CD4-positive, alpha-beta T cell treated with Interleukin-4 for 4 hours (primary cell): ENCODE measurements at regions not wholly inside any gene's neighbourhood (a gene's known extent, or its start where the extent isn't known, plus 50 kb on each side); places are given as distances from the start of the nearest gene placed in this dataset.
"Not testable (repeated sequence)": the region's sequence is repeated elsewhere in the genome, so short reads cannot be mapped to it uniquely, and the experiment has no call there.

Experiments
- DNase-seq: peaks from one replicate; pipeline ENCODE4 v3.0.0-alpha.2; 2020

DNA sequence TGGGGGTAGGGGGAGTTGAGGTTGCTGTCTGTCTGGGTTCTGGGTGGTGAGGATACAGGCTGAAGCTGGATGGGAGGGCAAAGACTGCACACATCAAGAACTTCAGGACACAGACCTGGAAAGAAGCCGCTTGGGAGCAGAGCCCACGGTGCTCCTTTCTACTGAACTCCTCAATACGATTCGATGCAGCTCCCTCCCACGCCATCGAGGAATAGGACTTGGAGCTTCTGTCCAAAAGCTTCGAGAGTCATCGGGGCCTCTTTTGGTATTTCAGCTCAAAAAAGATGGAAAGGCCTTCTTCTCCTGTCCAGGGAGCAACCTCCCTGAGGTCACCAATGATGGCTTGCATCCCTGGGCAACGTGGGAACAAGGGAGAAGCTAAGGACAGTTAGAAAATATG, 407.1 kb upstream of the MGMT start:
- DNase-seq = no peak

DNA sequence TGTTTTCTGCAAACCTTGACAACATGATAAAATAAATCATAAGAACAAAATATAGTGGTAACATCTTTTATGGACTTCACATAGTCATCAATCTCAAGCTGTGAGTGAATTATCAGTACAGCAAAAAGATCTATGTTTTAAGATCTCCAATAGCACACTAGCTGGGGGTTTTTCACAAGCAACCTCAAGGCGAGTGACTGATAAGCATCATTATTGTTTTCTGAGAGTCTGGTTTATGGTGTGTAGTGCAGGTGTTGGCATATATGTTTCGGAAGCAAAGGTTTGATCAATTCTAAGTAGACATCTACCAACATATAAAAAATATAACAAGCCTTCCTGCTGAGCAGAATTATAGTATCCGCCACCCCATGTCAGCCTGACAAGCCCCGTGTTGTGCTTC, 403.8 kb upstream of the MGMT start:
- DNase-seq = no peak

DNA sequence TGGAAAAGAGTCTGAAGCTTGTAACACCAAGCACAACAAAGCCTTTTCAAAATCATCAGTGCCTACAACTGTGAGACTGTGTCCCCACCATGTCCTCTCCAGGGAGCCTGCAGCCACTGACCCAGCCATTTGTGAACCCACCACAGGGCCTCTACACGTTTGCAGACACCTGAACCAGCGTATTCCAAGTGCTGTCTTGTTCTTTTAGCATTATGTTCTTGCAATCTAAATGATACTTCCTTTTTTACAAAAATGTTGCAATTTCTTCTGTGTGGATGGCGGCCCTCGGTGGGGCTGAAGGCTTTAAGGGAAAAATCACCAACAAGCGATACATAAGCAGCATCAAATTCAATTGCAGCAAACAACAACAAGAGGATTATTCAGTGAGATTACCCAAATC, 403.2 kb upstream of the MGMT start:
- no peak for DNase-seq

DNA sequence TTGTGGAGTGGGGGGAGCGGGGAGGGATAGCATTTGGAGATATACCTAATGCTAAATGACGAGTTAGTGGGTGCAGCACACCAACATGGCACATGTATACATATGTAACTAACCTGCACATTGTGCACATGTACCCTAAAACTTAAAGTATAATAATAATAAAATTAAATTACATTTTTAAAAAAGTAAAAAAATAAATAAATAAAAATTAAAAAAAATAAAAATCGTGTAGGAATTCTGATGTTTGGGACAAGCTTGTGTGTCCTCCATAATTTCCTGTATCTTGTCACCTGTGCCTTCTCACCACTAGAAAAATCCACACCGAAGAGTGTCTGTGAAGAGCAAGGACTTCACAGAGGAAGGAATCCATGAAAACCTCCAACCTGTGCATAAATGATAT, 400.5 kb upstream of the MGMT start:
- not testable (repeated sequence) for DNase-seq

DNA sequence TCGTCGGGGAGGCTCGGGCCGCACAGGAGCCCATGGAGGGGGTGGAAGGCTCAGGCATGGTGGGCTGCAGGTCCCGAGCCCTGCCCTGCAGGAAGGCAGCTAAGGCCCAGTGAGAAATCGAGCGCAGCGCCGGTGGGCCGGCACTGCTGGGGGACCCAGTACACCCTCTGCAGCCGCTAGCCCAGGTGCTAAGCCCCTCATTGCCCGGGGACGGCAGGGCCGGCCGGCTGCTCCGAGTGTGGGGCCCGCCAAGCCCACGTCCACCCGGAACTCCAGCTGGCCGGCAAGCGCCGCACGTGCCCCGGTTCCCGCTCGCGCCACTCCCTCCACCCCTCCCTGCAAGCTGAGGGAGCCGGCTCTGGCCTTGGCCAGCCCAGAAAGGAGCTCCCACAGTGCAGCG, 395.6 kb upstream of the MGMT start:
- not testable (repeated sequence) for DNase-seq

DNA sequence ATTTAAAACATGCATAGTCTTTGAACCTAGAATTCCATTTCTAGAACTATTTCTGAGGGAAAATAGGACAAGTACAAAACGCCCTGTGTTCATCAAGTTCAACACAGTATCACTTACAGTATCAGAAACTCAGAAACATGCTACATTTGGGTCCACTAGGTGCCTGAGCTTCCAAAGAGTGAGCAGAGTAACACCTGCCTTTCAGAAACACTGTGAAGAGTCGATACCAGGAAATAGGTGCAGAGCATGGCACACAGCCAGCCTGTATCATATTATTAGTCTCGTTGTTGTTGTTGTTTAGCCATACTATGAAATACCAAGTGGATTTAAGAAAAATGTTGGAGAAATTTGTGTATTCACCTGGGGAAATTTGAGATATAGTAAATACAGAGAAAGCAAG, 392.1 kb upstream of the MGMT start:
- DNase-seq = no peak

DNA sequence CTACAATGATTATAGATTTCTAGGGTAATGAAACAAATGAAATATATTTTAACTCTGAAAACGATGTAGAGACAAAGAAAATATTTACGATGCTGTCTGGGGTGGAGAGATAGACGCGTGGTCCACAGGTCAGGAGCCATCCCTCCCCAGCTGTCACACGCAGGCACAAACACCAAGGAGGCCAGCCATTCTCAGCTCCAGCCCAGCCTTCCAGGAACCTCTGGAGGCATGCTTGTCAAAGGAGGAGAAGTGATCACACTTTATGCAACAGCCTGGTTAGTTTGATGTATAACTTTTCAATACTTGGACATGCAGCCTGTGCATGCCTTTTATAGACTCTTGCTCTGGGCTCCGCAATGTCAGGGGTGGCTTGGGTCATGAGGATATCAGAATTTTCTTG, 391.5 kb upstream of the MGMT start:
- DNase-seq = no peak

DNA sequence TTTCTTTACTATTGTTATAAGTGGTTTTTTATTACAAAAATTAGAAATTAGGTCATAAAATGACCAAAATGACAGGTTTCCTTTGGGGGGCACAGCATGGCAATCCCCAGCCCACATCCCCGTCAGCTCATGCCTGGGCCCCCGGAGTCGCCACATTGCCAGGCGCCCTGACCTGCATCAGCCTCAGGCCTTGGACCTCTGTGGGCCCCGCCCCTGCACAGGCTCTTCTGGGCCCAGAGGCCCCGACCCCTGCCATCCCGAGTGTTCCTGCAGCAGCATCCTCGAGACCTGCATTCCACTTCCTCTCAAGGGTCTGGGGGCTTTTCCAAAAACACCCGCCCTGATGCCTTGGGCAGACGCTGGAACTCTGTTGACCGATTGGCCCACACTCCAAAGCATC, 391.1 kb upstream of the MGMT start:
- no peak for DNase-seq

DNA sequence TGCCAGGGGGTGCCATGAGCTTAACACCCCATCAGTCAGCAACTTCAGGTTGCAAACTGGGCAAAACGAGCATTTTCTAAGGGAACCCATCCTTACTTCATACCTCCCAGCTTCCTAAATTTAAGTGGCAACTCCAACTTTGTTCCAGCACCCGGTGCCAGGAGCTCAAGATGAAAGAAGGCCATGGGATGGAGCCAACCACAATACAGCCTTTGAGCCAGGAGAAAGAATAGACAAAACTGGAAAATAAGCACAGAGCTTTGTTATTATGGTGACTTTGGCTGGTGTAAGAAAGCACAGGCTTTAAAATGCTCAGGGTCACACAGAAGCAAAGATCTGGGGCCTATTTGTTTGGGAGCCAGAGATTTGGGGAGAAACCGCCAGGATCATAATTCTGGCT, 388.7 kb upstream of the MGMT start:
- DNase-seq = no peak

DNA sequence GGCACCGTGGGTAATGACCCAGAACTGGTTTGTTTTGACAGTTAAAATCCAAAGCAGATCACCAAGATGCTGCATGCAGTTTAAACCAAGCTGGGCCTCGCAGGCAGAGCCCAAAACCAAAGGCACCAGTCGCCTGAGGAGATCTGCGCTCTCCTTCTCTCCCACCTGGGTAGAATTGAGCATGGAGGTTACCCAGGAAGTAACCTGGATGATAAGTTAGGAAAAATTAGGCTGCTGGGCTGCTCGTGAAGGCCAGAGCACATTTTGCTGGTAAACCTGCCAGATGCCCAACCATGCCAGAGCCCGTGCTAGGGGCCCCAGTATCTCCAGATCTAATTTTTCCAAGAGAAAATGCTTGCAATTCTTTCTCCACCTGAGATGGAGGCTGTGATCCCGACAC, 388.3 kb upstream of the MGMT start:
- DNase-seq = no peak

DNA sequence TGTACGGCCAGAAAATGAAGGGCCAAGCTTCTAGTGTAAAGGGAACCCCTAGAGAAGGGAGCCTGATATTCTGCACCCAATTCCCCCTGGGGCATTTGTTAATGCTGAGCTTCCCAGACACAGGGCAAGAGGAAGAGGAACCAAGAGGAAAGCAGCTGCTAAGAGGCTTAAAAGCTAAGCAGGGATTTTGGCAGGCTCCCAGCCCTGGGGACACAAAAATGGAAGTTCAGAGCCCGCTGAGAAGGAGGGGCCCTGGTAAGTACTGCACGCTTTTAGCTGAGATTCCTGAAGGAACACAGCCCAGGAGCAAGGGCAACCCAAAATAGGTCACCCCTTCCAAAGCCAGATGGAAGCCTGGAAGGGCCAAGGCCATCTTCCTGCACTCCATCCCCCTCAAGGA, 387.3 kb upstream of the MGMT start:
- no peak for DNase-seq

DNA sequence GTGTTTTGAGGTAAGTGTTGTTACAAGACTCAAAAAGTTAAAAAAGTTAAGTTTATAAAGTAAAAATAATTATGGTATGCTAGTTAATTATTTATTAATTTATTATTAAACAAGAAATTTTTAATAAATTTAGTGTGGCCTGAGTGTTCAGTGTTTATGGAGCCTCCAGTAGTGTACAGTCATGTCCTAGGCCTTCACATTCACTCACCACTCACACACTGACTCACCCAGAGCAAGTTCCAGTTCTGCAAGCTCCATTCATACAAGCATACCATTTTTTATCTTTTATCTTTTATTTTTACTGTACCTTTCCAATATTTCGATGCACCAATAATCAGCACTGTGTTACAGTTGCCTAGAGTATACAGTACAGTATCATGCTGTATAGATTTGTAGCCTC, 381.2 kb upstream of the MGMT start:
- no peak for DNase-seq

DNA sequence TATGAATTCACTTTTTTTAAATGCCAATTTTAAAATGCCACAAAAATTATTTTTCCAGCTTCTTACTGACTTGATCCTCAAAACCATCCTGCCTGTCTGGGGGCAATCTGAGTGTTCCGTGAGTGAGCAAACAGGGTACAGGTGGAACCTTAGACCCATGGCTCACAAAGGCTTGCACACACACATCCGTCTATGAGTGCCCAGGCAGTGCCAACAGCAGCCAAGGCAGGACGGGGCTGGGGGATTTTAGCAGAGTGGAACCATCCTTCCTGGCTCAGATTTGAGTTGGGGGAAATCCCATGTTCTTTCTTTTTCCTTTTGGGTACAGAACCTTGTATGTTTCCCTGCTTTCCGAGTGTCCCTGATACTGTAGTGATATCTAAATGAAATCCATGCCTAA, 377.7 kb upstream of the MGMT start:
- no peak for DNase-seq

DNA sequence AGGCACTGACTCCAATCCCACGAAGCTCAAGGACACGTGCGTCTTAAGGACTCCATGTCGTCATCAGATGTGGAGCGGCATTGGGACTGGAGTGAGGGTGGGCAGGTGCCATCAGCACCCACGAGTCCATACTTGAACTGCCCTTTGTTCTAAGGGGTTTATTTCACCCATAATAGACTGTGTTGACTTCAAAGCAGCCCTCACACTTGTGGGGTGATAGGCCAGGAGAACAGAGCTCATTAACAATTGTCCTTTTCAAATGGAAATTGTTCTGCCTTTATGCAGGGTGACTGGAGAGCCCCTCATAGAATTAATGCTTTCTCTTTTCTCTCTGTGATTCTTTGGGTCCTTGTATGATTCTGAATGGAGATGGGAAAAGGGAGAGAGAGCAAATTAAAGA, 376.9 kb upstream of the MGMT start:
- no peak for DNase-seq

DNA sequence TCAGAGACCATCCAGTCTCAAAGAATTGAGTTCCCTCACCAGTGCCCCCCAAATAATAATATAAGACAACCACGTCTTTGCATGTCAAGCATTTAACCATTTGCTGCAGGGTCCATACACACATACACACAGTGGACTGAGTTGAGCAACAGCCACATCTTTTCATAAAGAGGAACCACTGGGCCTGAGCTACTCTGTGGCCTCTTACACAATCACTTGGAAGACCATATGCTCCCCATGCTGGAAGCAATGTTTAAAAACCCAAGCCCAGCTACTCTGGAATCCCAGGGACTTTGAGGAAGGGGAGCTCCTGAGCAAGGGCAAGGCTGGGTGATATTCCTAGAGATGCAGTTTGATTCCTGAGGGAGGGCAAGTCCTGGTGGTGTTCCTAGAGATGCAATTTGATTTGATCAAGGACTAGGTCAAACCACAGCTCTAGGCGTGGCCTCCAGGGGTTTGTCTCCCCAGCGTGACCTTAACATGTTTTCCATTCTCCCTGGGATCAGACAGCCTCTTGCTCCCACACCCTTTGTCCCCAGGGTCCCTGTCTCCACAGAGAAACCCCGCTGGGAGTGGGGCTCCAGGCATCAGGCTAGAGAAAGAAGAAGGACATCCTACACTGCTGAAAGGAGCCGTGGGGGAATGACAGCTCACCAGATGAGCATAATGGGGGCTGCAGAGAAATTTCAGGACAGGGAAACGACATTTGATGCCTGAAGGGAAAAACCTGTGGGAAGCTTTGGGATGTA, 376.2 kb upstream of the MGMT start:
- no peak for DNase-seq

DNA sequence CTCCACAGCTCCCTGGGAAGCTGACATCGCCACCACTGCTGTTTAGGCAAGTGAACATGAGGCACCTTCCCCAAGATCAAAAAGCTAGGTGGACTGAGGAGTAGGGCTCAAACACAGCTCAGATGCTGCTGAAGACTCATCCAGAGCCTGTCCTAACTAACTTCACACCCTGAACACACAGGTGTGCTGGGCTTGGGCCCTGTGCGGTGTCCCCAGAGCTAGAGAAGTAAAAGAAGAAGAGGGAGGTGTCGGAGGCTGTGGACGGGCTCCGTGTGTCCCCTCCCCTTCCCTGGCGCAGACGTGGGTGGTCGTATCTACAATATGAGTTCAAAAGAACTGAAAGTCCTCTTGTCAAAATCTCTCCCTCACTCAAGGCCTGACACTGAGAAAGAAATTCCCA, 373.4 kb upstream of the MGMT start:
- DNase-seq = no peak

DNA sequence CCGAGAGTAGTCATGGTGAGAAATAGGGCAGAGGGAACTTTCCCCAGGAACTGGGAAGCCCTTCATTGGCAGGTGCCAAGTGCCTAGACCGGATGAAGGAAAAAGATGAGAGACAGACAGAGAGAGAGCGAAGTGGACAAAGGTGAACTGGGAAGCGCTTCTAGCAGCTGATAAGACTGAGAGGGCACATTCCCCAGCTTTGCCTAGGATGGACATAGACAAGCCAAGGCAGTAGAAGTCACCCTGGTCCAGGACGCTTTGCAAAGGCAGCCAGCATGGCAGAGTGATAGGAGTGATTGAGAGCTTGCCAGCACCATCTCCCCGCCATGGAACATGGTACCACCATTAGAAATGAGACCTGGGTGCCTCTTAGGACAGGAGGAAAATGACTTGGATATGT, 372.8 kb upstream of the MGMT start:
- no peak for DNase-seq

DNA sequence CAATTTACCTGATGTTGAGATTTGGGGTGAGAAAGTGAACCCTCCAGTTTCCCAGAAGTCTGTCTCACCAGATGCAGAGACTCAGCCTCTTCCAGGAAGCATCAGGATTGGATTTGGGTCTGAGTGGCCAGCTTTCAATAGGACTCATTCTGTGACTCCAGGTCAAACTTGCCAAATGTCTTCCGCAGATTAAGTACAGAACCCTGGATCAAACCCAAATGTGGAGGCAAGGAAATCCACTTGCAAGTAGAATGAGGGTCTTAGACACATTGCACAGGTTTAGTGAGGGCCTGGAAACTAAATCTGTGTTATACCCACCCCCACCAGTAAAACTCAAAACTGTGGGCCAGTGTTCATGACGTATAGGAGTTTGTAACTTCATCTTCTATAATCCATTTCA, 372.2 kb upstream of the MGMT start:
- DNase-seq = no peak

DNA sequence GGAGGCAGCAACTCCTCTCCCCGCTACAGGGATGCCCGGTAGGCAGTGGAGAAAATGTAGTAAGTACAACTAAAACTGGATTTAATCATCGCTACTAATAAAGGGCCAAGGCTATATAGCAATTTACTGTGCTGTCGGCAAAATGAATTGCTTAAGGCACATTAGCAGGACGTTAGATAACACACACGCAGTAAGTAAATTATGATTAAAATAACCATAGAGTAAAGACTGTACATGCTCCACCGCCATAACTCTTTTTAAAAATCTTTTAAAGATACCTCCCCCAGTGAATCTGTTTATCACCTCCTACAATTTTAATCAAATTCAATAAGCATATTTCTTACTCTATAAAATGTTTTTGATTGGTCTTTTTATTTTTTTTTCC, 371.4 kb upstream of the MGMT start:
- no peak for DNase-seq

DNA sequence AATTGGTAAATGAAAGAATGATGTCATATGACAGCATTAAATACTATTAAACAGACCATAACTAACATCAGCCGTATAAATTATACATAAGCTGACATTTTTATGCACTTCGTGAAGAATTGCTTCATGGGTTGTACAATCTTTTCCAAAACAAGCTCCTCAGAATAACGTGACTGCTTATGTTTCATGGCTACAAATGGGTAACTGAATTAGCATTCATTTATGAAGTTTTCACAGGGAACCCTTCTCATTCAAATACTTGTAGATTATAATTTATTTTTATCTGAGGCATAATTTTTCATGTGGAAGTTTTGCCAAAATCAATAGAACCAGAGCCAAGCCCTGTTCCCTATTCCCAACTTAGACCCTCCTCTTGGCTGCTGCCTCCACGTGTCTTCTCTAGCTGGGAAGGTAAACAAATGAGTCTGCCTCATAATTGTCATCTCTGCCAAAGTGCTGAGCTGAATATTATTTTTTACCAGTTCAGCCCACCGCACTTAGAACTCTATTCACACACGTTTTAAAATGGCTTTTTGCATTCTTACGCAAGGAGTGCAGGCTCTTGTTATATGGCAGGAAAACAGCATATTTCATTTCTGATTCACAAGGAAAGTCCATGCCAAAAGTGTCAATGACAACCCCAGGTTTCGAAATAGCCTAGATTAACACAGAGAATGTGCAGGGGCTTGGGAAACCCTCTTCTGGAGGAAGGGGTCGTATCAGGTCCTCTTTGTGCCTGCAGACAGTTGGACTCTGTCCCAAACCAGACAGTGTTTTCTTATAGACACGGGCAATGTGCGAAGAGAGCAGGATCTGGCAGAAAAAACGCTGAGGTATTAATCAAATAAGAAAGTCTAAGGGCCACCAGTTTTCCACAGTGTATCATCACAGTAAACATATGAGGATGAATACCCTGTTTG, 370.7 kb upstream of the MGMT start:
- DNase-seq = no peak

DNA sequence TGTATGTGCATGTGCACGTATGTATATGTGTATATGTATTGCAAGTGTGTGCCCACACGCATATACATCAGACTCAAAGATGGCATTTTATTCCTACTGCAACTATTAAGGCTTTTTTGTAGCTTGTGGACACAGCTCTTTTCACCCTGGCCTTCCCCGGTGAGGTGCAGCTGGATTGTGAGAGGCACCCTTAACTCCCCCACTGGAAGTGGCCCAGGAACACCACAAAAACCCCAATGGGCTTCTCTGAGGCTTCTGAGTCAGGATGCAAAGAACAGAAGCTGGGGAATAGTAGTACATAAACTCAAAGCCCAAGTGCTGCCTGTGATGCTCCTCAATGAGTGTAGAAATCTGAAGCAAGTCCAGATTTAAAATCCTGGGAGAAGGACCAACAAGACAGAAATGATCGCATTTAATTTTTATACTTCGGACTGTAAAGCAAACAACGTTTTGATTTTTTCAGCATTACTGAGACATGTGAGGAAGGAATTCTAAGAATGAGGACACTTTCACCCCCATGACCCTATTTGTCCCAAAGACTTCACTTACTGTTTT, 369.2 kb upstream of the MGMT start:
- no peak for DNase-seq

DNA sequence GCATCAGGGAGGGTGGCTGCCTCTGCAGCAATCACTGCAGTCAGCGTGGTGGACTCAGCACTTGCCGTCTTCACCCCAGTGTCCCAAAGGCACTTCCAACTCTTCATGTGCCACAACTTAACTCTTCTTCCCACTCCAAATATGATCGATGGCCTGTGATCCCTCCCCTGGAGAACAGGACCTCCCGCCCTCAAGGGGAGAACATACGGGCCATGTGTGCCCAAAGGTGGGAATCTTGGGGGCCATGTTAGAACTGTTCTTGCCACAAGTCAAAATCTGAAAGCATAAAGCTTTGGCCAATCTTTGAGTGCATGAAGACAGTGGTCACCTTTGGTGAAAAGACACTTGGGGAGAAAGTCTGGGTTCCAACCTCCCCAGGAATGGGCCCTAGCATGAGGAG, 368.5 kb upstream of the MGMT start:
- no peak for DNase-seq

DNA sequence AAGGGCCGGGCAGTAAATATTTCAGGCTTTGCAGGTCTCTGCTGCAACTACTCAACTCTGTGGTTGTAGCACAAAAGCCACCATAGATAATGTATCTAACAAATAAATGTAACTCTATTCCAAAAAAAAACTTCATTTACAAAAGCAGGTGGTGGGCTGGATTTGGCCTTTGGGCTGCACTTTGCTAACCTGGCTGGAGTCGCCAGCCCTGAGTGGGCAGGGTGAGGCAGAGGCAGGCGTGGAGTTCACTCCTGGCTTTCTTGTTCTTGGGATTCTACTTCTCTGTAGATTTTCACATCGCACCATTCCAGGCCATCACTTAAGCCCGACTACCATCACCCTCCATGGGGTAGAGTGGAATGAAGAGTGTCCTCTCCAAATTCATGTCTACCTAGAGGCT, 367.6 kb upstream of the MGMT start:
- DNase-seq = no peak

DNA sequence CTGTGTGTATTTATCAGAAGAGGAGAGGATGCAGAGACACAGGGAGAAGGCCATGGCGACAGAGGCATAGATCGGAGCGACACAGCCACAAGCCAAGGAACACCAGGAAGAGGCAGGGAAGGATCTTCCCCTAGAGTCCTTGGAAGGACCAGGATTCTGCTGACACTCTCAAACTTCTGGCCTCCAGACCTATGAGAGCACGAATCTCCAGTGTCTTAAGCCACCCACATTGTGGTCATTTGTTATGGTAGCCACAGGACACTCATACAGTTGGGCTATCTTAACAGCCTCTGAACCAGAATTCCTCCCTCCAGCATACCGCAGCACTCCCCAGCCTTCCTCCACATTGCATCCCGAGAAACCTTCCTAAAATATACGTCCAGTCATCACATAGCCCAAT, 367.0 kb upstream of the MGMT start:
- DNase-seq = no peak
